H9 (cell line): ENCODE measurements at regions not wholly inside any gene's neighbourhood (a gene's known extent, or its start where the extent isn't known, plus 50 kb on each side); places are given as distances from the start of the nearest gene placed in this dataset.

Experiments
- DNase-seq: peaks from one replicate; pipeline ENCODE4 v3.0.0-alpha.2; 2017
- H2AFZ ChIP-seq: one replicate; pipeline ENCODE4 v1.6.1; 2013; ENCODE audit warnings: mild to moderate bottlenecking, low read length, control low read depth, moderate library complexity
- H2AK5ac ChIP-seq: 2 replicates; pipeline ENCODE4 v1.6.1; 2013; ENCODE audit warnings: low read length, control low read depth, mixed read lengths; ENCODE audit not compliant: insufficient read length
- H2BK120ac ChIP-seq: one replicate; pipeline ENCODE4 v1.6.1; 2013; ENCODE audit warnings: low read depth, mild to moderate bottlenecking, low read length, control low read depth, inconsistent platforms; ENCODE audit not compliant: poor library complexity, severe bottlenecking
- H2BK12ac ChIP-seq: 2 replicates; pipeline ENCODE4 v1.6.1; 2013; ENCODE audit warnings: low read length, control low read depth, mixed read lengths, low read depth; ENCODE audit not compliant: insufficient read length
- H2BK15ac ChIP-seq: 2 replicates; pipeline ENCODE4 v1.6.1; 2013; ENCODE audit warnings: low read depth, low read length, control low read depth
- H2BK20ac ChIP-seq: one replicate; pipeline ENCODE4 v1.6.1; 2013; ENCODE audit warnings: low read depth, mild to moderate bottlenecking, low read length, control low read depth, inconsistent platforms; ENCODE audit not compliant: poor library complexity, severe bottlenecking
- H2BK5ac ChIP-seq: 2 replicates; pipeline ENCODE4 v1.6.1; 2013; ENCODE audit warnings: low read length, control low read depth, mixed read lengths; ENCODE audit not compliant: insufficient read length
- H3K14ac ChIP-seq: 2 replicates; pipeline ENCODE4 v1.6.1; 2013; ENCODE audit warnings: low read length, control low read depth; ENCODE audit not compliant: insufficient read depth
- H3K18ac ChIP-seq: 2 replicates; pipeline ENCODE4 v1.6.1; 2013; ENCODE audit warnings: low read depth, mild to moderate bottlenecking, mixed read lengths, low read length, control low read depth; ENCODE audit not compliant: insufficient read length
- H3K23ac ChIP-seq: 2 replicates; pipeline ENCODE4 v1.6.1; 2013; ENCODE audit warnings: low read length, control low read depth, mixed read lengths, low read depth; ENCODE audit not compliant: insufficient read length
- H3K23me2 ChIP-seq: 2 replicates; pipeline ENCODE4 v1.6.1; 2013; ENCODE audit warnings: low read depth, mild to moderate bottlenecking, mixed read lengths, low read length, control low read depth; ENCODE audit not compliant: insufficient read length, poor library complexity, severe bottlenecking
- H3K27ac ChIP-seq: 2 replicates; pipeline ENCODE4 v1.5.1; 2013; ENCODE audit warnings: low read length, control low read depth, mixed read lengths, low read depth; ENCODE audit not compliant: insufficient read length
- H3K27me3 ChIP-seq: 2 replicates; pipeline ENCODE4 v1.6.1; 2013; ENCODE audit warnings: low read length, control low read depth, inconsistent platforms; ENCODE audit not compliant: insufficient read depth
- H3K4ac ChIP-seq: 2 replicates; pipeline ENCODE4 v1.6.1; 2013; ENCODE audit warnings: low read depth, mild to moderate bottlenecking, control low read depth, inconsistent platforms, low read length, moderate library complexity
- H3K4me1 ChIP-seq: 2 replicates; pipeline ENCODE4 v1.6.1; 2013; ENCODE audit warnings: low read length, control low read depth, inconsistent platforms; ENCODE audit not compliant: insufficient read depth
- H3K4me2 ChIP-seq: 2 replicates; pipeline ENCODE4 v1.6.1; 2013; ENCODE audit warnings: low read length, control low read depth, mixed read lengths; ENCODE audit not compliant: insufficient read length, insufficient read depth
- H3K56ac ChIP-seq: 2 replicates; pipeline ENCODE4 v1.6.1; 2013; ENCODE audit warnings: low read depth, mild to moderate bottlenecking, mixed read lengths, low read length, control low read depth; ENCODE audit not compliant: insufficient read length
- H3K79me1 ChIP-seq: 2 replicates; pipeline ENCODE4 v1.6.1; 2013; ENCODE audit warnings: low read depth, mild to moderate bottlenecking, moderate library complexity, low read length, control low read depth, inconsistent platforms; ENCODE audit not compliant: insufficient read depth, poor library complexity, severe bottlenecking
- H3K79me2 ChIP-seq: 2 replicates; pipeline ENCODE4 v1.6.1; 2013; ENCODE audit warnings: low read length, control low read depth, inconsistent platforms; ENCODE audit not compliant: insufficient read depth
- H3K9ac ChIP-seq: 2 replicates; pipeline ENCODE4 v1.6.1; 2013; ENCODE audit warnings: low read length, control low read depth, mixed read lengths; ENCODE audit not compliant: insufficient read length; ENCODE audit errors: extremely low read depth
- H3K9me3 ChIP-seq: one replicate; pipeline ENCODE4 v1.6.1; 2013; ENCODE audit warnings: low read depth, low read length, inconsistent platforms; ENCODE audit not compliant: control insufficient read depth
- H3T11ph ChIP-seq: one replicate; pipeline ENCODE4 v1.6.1; 2013; ENCODE audit warnings: mild to moderate bottlenecking, low read length, control low read depth, inconsistent platforms
- H4K20me1 ChIP-seq: one replicate; pipeline ENCODE4 v1.6.1; 2013; ENCODE audit not compliant: control insufficient read depth, insufficient read length, insufficient read depth
- H4K5ac ChIP-seq: 2 replicates; pipeline ENCODE4 v1.6.1; 2013; ENCODE audit warnings: low read depth, mild to moderate bottlenecking, mixed read lengths, low read length, control low read depth; ENCODE audit not compliant: insufficient read length
- H4K8ac ChIP-seq: replicated peaks from 2 replicates; pipeline ENCODE4 v1.6.1; 2013; ENCODE audit warnings: low read length, control low read depth, mixed read lengths, low read depth; ENCODE audit not compliant: insufficient read length
- H4K91ac ChIP-seq: 2 replicates; pipeline ENCODE4 v1.6.1; 2013; ENCODE audit warnings: low read depth, mild to moderate bottlenecking, moderate library complexity, mixed read lengths, low read length, control low read depth; ENCODE audit not compliant: insufficient read length
- H3K27ac Mint-ChIP-seq, 3 experiments: 2 replicates in 2 of 3; 3 replicates in 1 of 3; pipeline ENCODE4 v1.8.0; 2020 to 2021; ENCODE audit warnings: mixed read lengths in 3 of 3, mild to moderate bottlenecking in 1 of 3, moderate library complexity in 1 of 3
- H3K27me3 Mint-ChIP-seq: 2 replicates; pipeline ENCODE4 v1.8.0; 2021; ENCODE audit warnings: low read depth, mild to moderate bottlenecking, moderate library complexity, mixed read lengths
- H3K36me3 Mint-ChIP-seq, 3 experiments: 2 replicates in 2 of 3; 3 replicates in 1 of 3; pipeline ENCODE4 v1.8.0; 2020 to 2021; ENCODE audit warnings: low read depth in 3 of 3, mixed read lengths in 3 of 3; ENCODE audit not compliant: insufficient read depth in 1 of 3
- H3K4me1 Mint-ChIP-seq, 2 experiments: 2 replicates each; pipeline ENCODE4 v1.8.0; 2020; ENCODE audit warnings: mixed read lengths in 2 of 2
- H3K4me3 Mint-ChIP-seq, 2 experiments: 2 replicates in 1 of 2; 3 replicates in 1 of 2; pipeline ENCODE4 v1.8.0; 2020 to 2021; ENCODE audit warnings: mild to moderate bottlenecking in 2 of 2, mixed read lengths in 2 of 2, moderate library complexity in 1 of 2
- H3K9me3 Mint-ChIP-seq, 2 experiments: 2 replicates in 1 of 2; 3 replicates in 1 of 2; pipeline ENCODE4 v1.8.0; 2020; ENCODE audit warnings: mild to moderate bottlenecking in 2 of 2, mixed read lengths in 2 of 2, moderate library complexity in 1 of 2
- CTCF ChIP-seq: fragments of 200-600 bp; sonication (generic); conservative IDR thresholded peaks from 3 replicates; pipeline ENCODE4 v1.8.0; 2021; ENCODE audit warnings: antibody characterized with exemption, mild to moderate bottlenecking
- WGBS: extraction: QIAGEN DNeasy Blood & Tissue Kit; methylation state at CpG from one replicate; pipeline ENCODE4 v1.1.7; 2013; ENCODE audit warnings: missing lambda C conversion rate, low lambda C conversion rate, mixed read lengths; ENCODE audit not compliant: insufficient read length; ENCODE audit errors: extremely low coverage; 5-methylcytosine and 5-hydroxymethylcytosine counted together

GRCh38 chr5:171520300-171521174 lies 101.1 kb downstream of the FGF18 start:
- Mint-ChIP-seq H3K4me1 (peaks cover 42 to 58% of the 10 kb centered on the region in 2 experiments), H3K27ac (peak overlapping the region in 2 of 3 experiments; percentile 70 to 88; a peak in 3 of 7 replicates)
- no CpG with 5 or more reads among the region's 20 CpGs for WGBS

More at GRCh38 chr5:171520300-171521174, 101.1 kb downstream of the FGF18 start:
- Histone ChIP-seq H2AK5ac (no peak overlapping the region), H3K79me1 (no peaks in the 10 kb centered on the region), H3K18ac (peak overlapping the region; percentile 74), H3K9me3 (no peaks in the 10 kb centered on the region), H2BK20ac (no peak overlapping the region), H2BK120ac (no peak overlapping the region), H3K23me2 (no peaks in the 10 kb centered on the region), H3K14ac (peak overlapping the region; percentile 86), H4K5ac (no peak overlapping the region), H3K4ac (no peak overlapping the region), H2BK5ac (no peak overlapping the region), H2BK12ac (no peak overlapping the region), H4K20me1 (peaks cover 2% of the 10 kb centered on the region), H3K56ac (no peak overlapping the region), H3K79me2 (no peaks in the 10 kb centered on the region), H3T11ph (no peak overlapping the region), H4K91ac (no peak overlapping the region), H2AFZ (no peak overlapping the region), H3K23ac (no peak overlapping the region), H3K9ac (no peak overlapping the region), H3K27ac (no peak overlapping the region), H4K8ac (no peak overlapping the region), H2BK15ac (no peak overlapping the region), H3K27me3 (no peaks in the 10 kb centered on the region), H3K4me1 (peaks cover 9% of the 10 kb centered on the region; the same call in 1 of the 2 replicates), H3K4me2 (peak overlapping the region; percentile 16)
- Mint-ChIP-seq H3K4me3 (peak overlapping the region in 1 of 2 experiments; percentile 36; a peak in 2 of 5 replicates), H3K9me3 (no peaks in the 10 kb centered on the region; a peak in 1 of 5 replicates), H3K27me3 (peaks cover 24% of the 10 kb centered on the region), H3K36me3 (peaks cover 0 to 4% (median 0%) of the 10 kb centered on the region in 3 experiments; a peak in 2 of 7 replicates)
- no peak for TF ChIP-seq CTCF
- peak; percentile 90 for DNase-seq
